GM12865 (cell line): ENCODE measurements at regions not wholly inside any gene's neighbourhood (a gene's known extent, or its start where the extent isn't known, plus 50 kb on each side); places are given as distances from the start of the nearest gene placed in this dataset.

Experiments
- DNase-seq: peaks from one replicate; pipeline ENCODE4 v3.0.0; 2010; ENCODE audit warnings: low read depth
- H3K4me3 ChIP-seq: 2 replicates; pipeline ENCODE4 v1.5.1; 2011; ENCODE audit warnings: mild to moderate bottlenecking, low read depth, low read length, control low read depth
- TF ChIP-seq, protein P1 (sequence below): IDR thresholded peaks from 2 replicates; pipeline ENCODE4 v1.5.1; 2011; ENCODE audit warnings: low read length, control low read depth, low read depth, inconsistent platforms; ENCODE audit not compliant: insufficient read depth; ENCODE audit errors: missing control alignments

DNA sequence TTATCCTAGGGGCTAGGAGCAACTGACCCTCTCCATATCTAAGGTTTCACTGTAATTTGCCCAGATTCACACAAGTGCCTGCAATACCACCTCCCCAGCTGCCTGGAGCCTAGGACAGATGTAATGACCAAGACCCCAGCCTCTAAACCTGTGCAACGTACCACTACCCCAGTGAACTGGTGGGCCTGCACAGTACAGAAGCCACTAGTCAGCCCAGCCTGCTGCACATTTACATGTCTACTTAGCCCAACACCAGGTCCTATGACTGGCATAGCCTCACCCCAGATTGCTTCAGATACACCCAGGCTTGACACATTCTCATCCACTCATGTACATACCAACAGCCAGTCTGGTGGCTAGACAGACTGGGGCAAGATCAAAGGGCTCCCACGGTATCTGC, 1336.6 kb downstream of the BRINP3 start:
- TF ChIP-seq, protein P1, sequence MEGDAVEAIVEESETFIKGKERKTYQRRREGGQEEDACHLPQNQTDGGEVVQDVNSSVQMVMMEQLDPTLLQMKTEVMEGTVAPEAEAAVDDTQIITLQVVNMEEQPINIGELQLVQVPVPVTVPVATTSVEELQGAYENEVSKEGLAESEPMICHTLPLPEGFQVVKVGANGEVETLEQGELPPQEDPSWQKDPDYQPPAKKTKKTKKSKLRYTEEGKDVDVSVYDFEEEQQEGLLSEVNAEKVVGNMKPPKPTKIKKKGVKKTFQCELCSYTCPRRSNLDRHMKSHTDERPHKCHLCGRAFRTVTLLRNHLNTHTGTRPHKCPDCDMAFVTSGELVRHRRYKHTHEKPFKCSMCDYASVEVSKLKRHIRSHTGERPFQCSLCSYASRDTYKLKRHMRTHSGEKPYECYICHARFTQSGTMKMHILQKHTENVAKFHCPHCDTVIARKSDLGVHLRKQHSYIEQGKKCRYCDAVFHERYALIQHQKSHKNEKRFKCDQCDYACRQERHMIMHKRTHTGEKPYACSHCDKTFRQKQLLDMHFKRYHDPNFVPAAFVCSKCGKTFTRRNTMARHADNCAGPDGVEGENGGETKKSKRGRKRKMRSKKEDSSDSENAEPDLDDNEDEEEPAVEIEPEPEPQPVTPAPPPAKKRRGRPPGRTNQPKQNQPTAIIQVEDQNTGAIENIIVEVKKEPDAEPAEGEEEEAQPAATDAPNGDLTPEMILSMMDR, result no peak
- DNase-seq, result no peak
- no peak overlapping the region for H3K4me3 ChIP-seq

DNA sequence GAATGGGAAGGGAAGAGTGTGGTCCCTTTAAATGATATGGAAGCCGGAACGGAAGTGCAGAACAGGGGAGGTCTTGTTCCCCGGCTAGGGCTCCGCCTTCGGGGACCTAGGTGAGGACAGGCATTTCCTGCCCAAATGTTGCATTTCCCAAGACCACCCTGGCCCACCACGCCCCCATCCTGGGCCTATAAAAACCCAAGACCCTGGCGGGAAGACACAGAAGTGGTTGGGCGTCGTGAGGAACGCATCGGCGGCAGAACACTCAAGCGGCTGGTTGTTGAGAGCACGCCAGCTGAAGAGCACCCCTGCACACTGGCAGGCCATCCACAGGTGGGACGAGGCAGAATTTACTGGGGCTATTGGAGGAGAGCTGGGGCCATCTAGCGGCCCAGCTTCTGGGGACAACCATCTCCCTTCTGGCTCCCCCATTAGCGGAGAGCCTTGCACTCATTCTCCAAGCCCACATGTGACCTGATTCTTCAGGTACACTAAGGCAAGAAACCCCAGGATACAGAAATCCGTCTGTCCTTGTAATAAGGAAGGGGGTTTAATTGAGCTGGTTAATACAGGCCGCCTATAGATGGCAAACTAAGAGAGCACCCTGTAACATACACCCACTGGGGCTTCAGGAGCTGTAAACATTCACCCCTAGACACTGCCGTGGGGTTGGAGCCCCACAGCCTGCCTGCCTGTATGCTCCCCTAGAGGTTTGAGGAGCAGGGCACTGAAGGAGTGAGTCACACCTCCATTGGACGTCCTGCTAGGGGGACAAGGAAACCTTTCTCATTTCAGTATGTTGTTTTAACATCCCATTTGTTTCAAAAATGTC, 1327.9 kb downstream of the BRINP3 start:
- H3K4me3 ChIP-seq, result no peak overlapping the region
- TF ChIP-seq, protein P1, result peak; percentile 28
- peak; percentile 17 for DNase-seq

- H3K4me3 ChIP-seq, result peak overlapping the region; percentile 20; the same call in 1 of the 2 replicates
- TF ChIP-seq, protein P1, result no peak
- no peak for DNase-seq
Observed at GRCh38 chr1:189150624-189151023, 1327.0 kb downstream of the BRINP3 start.

DNA sequence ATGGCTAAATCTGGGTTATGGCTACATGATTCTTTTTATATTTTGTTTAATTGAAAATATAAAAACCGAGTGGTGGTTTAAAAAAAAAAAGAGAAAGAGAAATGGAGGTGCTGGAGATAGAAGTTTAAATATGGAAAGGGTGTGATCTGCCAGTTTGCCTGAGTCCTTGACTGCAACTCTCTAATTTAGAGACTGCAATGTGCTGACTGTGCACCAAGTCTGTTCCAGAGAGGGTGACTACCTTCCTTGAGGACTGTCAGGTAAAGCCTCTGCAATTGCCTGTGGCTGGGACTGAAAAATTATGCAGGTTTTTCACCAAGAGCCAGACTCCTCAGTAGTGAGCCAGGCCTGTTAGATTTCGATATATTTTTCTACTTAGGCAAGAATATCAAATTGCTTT, 1326.3 kb downstream of the BRINP3 start:
- H3K4me3 ChIP-seq, result no peak overlapping the region
- DNase-seq, result no peak
- TF ChIP-seq, protein P1, result no peak

- no peak overlapping the region for H3K4me3 ChIP-seq
- TF ChIP-seq, protein P1, result no peak
- DNase-seq, result no peak
Observed at GRCh38 chr1:189152685-189153084, 1325.0 kb downstream of the BRINP3 start.

DNA sequence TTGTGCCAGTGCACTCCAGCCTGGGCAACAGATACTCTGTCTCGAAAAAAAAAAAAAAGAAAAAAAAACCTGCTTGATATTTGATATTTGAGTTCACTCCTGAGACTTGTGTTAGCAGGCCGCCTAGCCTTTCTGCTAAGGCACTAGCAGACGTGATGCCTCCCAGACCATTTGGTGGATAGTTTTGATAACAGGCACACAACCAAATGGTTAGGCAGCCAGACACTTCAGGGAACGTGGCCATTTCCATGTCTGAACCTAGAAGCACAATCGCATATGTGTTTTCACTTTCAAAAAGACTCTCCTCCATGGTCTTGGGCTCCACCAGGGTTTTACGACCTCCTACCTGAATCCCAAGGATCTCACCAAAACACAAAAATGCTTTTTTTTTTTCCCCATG, 1319.5 kb downstream of the BRINP3 start:
- no peak for DNase-seq
- TF ChIP-seq, protein P1, result no peak
- H3K4me3 ChIP-seq, result no peak overlapping the region

DNA sequence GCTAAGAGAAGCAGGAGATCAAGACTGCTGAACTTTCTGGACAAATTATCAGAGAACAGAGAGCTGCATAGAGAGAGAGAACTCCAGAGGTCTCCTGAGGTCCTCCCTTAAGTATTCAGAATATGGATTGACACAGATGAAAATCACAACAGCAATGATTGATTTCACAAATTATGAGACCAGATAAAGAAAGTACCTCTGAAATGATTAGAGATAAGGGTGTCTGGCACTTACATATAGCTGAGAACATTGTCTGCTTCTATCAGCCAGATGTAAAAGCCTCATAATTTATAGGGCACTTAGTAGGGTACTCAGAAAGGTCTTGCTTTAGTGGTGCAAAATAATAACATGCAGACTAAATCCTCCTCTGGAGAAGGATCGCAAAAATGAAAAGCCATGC, 1301.8 kb downstream of the BRINP3 start:
- TF ChIP-seq, protein P1, result no peak
- no peak overlapping the region for H3K4me3 ChIP-seq
- DNase-seq, result no peak
